ENCODE measurements at regions not wholly inside any gene's neighbourhood (a gene's known extent, or its start where the extent isn't known, plus 50 kb on each side); places are given as distances from the start of the nearest gene placed in this dataset.

DNA sequence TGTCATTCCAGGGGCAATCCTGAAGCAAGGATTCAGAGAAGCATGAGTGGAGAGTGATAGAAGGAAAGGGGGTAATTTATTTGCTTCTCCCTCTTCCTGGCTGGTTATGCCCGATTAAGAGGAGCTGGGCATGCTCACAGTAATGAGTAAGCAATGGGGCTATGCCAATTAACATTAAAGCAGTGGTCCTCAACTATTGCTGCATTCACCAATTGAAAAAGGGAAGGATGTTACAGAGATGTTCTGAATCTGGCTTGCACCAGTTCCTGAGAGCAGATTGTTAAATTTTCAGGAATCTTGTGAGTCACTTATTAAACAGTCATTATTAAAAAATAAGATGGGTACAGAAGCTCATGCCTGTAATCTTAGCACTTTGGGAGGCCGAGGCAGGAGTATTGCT lies 85.9 kb upstream of the ZBTB20 start:
- 3% methylated on average over 2 of the region's 2 CpGs for WGBS (ENCODE audit: low lambda C conversion rate)
- Histone ChIP-seq H4K20me1 (ENCODE audit: insufficient read depth, low read length) (no peaks in the 10 kb centered on the region), H3K9ac (ENCODE audit: insufficient read depth, low read depth, low read length) (no peak overlapping the region), H2AFZ (ENCODE audit: low read length) (no peak overlapping the region), H3K4me1 (ENCODE audit: insufficient read depth, low read length) (no peaks in the 10 kb centered on the region), H3K36me3 (replicated peaks in 1 of 2; ENCODE audit: control insufficient read depth in 1 of 2, insufficient read depth in 2 of 2, low read length in 2 of 2) (no peaks in the 10 kb centered on the region), H3K27me3 (ENCODE audit: control insufficient read depth in 1 of 2, insufficient read depth in 2 of 2, low read length in 2 of 2) (no peaks in the 10 kb centered on the region), H3K27ac (ENCODE audit: extremely low read length, insufficient read depth, low read length) (no peak overlapping the region), H3K79me2 (ENCODE audit: insufficient read depth, low read length) (no peaks in the 10 kb centered on the region), H3K4me2 (ENCODE audit: low read depth, low read length) (no peak overlapping the region), H3K4me3 (replicated peaks in 1 of 3; ENCODE audit: insufficient read depth in 1 of 3, low read depth in 2 of 3, low read length in 3 of 3) (no peak overlapping the region), H3K9me3 (ENCODE audit: low read length) (no peaks in the 10 kb centered on the region)
- TF ChIP-seq SIX1 (CRISPR knock-in tag; IDR thresholded peaks at IDR 0.05; ENCODE audit: borderline replicate concordance), result no peak
- TF ChIP-seq NBN (conservative IDR thresholded peaks at IDR 0.05), result no peak
- no peak for TF ChIP-seq ZNF382 (CRISPR knock-in tag; IDR thresholded peaks at IDR 0.05; ENCODE audit: borderline replicate concordance)
- no peak for TF ChIP-seq KLF12 (CRISPR knock-in tag; IDR thresholded peaks at IDR 0.05; ENCODE audit: borderline replicate concordance)
- TF ChIP-seq ZNF20 (CRISPR knock-in tag; IDR thresholded peaks at IDR 0.05), result no peak
- TF ChIP-seq ZNF282 (IDR thresholded peaks at IDR 0.05; ENCODE audit: partially characterized antibody), result no peak
- TF ChIP-seq FOXC1 (CRISPR knock-in tag; IDR thresholded peaks at IDR 0.05; ENCODE audit: borderline replicate concordance), result no peak
- no peak for TF ChIP-seq RFX3 (CRISPR knock-in tag; IDR thresholded peaks at IDR 0.05)
- no peak for TF ChIP-seq KDM2A (CRISPR knock-in tag; IDR thresholded peaks at IDR 0.05; ENCODE audit: borderline replicate concordance, low read depth)
- TF ChIP-seq KMT2A (CRISPR knock-in tag; IDR thresholded peaks at IDR 0.05), result no peak
- no peak for TF ChIP-seq TAF1 (CRISPR knock-in tag; IDR thresholded peaks at IDR 0.05)
- no peak for TF ChIP-seq RCOR2 (CRISPR knock-in tag; IDR thresholded peaks at IDR 0.05)
- TF ChIP-seq ZFAT (CRISPR knock-in tag; conservative IDR thresholded peaks at IDR 0.05), result no peak
- no peak for TF ChIP-seq ZNF572 (CRISPR knock-in tag; IDR thresholded peaks at IDR 0.05)
- ChIA-PET CTCF (ENCODE audit: low intra/inter-chr PET ratio, low total read pairs) (no interaction called here), POLR2A (no interaction called here)
- BruUV-seq (replicated peaks), result no TSS peak
- in situ Hi-C loops (cut with HindIII; ENCODE audit: extremely low pct_ligation_motif_present, low pct_unique_long_range_greater_than_20kb) (no loop called here), intact Hi-C loops (cut with micrococcal nuclease; ENCODE audit: unreplicated experiment) (no loop called here)
- no peak for FAIRE-seq
- no peak for DNase-seq (ENCODE audit: low spot score)
- ATAC-seq, result no peak

Data from HepG2 (cell line).